ENCODE measurements at regions not wholly inside any gene's neighbourhood (a gene's known extent, or its start where the extent isn't known, plus 50 kb on each side); places are given as distances from the start of the nearest gene placed in this dataset.
"Not testable (repeated sequence)": the region's sequence is repeated elsewhere in the genome, so short reads cannot be mapped to it uniquely, and the experiment has no call there.

DNA sequence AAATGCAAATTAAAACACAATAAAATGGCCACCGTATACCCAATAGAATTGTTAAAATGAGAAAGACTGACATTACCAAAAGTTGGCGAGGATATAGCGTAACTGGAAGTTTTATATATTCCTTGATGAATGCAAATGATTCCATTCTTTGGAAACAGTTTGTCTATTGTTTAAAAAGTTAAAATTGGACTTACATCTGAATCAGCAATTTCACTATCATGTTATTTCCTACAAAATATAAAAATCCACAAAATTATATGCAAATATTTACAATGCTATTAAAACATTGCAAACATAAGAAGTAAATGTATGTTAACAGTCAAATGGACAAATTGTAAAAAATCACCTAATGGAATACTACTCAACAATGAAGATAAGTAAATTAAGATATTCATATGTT is 852.2 kb upstream of the NDST4 start:
- H3K4me3 ChIP-seq (ENCODE audit: low read depth, low read length): no peak overlapping the region
- TF ChIP-seq, protein P1, sequence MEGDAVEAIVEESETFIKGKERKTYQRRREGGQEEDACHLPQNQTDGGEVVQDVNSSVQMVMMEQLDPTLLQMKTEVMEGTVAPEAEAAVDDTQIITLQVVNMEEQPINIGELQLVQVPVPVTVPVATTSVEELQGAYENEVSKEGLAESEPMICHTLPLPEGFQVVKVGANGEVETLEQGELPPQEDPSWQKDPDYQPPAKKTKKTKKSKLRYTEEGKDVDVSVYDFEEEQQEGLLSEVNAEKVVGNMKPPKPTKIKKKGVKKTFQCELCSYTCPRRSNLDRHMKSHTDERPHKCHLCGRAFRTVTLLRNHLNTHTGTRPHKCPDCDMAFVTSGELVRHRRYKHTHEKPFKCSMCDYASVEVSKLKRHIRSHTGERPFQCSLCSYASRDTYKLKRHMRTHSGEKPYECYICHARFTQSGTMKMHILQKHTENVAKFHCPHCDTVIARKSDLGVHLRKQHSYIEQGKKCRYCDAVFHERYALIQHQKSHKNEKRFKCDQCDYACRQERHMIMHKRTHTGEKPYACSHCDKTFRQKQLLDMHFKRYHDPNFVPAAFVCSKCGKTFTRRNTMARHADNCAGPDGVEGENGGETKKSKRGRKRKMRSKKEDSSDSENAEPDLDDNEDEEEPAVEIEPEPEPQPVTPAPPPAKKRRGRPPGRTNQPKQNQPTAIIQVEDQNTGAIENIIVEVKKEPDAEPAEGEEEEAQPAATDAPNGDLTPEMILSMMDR (IDR thresholded peaks at IDR 0.05; ENCODE audit: insufficient read depth, low read length): no peak
- DNase-seq (ENCODE audit: low read depth): no peak

DNA sequence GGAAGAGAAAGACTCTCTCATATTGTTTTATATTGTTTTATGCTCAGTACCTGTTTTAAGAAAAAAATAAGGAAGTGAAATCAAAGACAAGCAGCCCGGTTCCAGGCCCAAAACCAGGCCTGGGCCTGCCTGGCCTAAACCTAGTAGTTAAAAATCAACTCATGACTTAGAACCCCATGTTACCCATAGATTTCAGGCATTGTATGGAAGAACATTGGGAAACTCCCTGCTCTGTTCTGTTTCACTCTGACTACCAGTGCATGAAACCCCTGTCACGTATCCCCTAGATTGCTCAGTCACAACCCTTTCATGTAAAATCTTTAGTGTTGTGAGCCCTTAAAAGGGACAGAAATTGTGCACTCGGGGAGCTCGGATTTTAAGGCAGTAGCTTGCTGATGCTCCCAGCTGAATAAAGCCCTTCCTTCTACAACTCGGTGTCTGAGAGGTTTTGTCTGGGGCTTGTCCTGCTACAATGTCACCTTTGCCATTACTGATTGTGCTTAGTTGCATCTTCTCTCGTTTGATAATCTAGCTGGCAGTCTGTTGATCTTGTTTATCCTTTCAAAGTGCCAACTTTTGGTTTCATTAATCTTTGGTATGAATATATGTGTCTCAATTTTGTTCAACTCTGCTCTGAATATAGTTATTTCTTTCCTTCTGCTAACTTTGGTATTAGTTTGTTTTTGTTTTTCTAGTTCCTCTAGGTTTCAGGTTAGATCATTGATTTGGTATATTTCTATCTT is 842.8 kb upstream of the NDST4 start:
- H3K4me3 ChIP-seq (ENCODE audit: low read depth, low read length); DNase-seq (ENCODE audit: low read depth): not testable (repeated sequence)

DNA sequence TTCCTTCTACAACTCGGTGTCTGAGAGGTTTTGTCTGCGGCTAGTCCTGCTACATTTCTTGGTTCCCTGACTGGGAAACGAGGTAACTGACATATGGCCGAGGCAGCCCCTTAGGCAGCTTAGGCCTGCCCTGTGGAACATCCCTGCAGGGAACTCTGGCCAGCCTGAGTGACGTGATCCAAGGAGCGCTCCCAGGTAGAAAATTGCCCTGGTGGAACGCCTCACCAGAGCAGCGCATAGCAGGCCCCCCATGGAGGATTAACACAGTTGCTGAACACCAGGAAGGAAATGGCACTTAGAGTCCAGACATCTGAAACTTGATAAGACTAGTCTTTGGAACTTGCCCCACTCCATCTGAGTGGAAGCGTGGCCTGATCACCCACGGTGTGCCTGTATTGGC is 837.4 kb upstream of the NDST4 start:
- TF ChIP-seq, protein P1 (IDR thresholded peaks at IDR 0.05; ENCODE audit: insufficient read depth, low read length): no peak
- DNase-seq (ENCODE audit: low read depth): no peak
- H3K4me3 ChIP-seq (ENCODE audit: low read depth, low read length): no peak overlapping the region

DNA sequence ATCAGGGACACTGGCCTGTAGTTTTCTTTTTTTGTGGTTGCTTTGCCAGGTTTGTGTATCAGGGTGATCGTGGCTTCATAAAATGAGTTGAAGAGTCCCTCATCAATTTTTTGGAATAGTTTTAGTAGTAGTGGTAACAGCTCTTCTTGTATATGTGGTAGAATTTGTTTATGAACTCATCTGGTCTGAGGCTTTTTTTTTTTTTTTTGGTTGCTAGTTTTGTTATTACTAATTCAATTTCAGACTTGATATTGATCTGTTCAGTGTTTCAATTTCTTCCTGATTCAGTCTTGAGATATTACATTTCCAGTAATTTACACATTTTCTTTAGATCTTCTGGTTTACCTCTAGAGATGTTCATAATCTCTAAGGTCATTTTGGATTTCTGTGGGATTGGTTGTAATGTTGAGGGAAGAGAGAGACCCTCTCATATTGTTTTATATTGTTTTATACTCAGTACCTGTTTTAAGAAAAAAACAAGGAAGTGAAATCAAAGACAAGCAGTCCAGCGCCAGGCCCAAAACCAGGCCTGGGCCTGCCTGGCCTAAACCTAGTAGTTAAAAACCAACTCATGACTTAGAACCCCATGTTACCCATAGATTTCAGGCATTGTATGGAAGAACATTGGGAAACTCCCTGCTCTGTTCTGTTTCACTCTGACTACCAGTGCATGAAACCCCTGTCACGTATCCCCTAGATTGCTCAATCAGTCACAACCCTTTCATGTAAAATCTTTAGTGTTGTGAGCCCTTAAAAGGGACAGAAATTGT is 836.7 kb upstream of the NDST4 start:
- DNase-seq (ENCODE audit: low read depth); H3K4me3 ChIP-seq (ENCODE audit: low read depth, low read length): not testable (repeated sequence)

DNA sequence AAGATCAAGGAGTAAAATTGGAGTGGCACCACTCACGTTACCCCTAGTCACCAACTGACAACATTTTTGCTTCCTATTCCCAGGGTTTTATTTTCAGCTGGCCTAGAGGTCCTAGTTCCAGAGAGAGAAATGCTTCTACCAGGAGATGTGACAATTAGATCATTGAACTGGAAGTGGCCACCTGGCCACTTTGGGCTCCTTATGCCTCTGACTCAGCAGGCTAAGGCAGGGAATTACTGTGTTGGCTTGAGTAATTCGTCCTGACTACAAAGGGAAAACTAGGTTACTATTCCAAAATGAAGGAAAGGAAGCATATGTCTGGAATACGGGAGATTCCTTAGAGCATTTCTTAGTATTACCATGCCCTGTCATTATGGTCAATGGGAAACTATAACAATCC is 831.6 kb upstream of the NDST4 start:
- no peak for DNase-seq (ENCODE audit: low read depth)
- no peak overlapping the region for H3K4me3 ChIP-seq (ENCODE audit: low read depth, low read length)
- TF ChIP-seq, protein P1 (IDR thresholded peaks at IDR 0.05; ENCODE audit: insufficient read depth, low read length): no peak

DNA sequence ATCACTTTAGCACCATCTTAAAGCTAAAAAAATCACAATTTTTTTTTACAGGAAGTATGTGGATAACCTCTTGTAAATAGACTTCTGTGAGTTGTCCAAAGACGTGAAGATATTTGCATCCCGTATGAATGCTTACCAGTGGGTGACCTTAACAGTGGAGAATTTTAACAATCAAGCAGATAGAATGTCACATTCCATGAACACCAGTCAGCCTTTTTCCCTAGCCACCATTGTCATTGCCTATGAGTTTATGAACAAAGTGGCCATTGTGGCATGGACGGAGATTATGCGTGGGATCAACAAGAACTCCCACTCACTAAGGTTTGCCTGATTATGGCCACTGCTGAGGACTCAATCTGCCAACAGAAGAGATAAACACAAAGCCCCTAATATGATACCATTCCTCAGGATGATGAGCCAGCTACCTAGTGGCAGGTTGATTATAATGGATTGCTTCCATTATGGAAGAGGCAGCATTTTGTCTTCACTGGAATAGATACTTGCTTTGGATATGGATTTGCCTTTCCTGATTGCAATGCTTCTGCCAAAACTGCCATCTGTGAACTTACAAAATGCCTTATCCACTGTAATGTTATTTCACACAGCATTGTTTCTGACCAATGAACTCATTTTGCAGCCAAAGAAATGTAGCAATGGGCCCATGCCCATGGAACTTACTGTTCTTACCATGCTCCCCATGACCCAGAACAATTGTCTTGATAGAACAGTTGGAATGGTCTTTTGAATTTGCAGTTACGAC is 830.9 kb upstream of the NDST4 start:
- no peak for DNase-seq (ENCODE audit: low read depth)
- TF ChIP-seq, protein P1 (IDR thresholded peaks at IDR 0.05; ENCODE audit: insufficient read depth, low read length): no peak
- no peak overlapping the region for H3K4me3 ChIP-seq (ENCODE audit: low read depth, low read length)

DNA sequence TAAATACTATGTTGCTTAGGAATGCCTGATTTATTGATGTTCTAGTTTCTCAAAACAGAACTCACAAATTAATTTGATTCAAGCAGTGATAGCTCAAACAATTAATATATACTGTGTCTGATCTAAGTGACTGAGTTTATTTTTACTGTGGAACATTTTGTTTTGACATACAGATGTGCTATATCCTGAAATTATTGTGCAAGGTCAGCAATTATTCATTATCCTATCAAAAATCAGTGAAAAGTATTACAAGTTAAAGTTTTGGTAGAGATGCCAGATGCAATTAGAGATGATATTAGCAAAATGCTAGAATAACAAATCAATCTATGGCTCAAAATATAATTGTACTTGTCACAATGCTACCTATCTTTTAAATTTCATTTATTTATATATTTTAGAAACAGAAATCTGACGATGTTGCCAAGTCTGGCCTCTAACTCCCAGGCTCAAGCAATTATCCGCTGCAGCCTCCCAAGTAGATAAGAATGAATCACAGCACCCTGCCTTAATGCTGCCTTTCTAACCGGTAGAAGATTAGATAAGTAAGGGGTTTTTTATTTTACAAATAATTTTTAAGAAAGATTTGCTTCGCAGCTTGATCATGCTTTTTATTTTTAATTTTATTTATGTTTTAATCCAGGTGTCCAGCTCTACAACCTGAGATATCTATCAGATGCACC is 825.5 kb upstream of the NDST4 start:
- H3K4me3 ChIP-seq (ENCODE audit: low read depth, low read length): no peak overlapping the region
- no peak for DNase-seq (ENCODE audit: low read depth)
- TF ChIP-seq, protein P1 (IDR thresholded peaks at IDR 0.05; ENCODE audit: insufficient read depth, low read length): no peak

All from fibroblast of the aortic adventitia (primary cell).